Hepatocyte (in vitro differentiated cells): ENCODE measurements at regions not wholly inside any gene's neighbourhood (a gene's known extent, or its start where the extent isn't known, plus 50 kb on each side); places are given as distances from the start of the nearest gene placed in this dataset.
A peak's percentile ranks its signal among the peaks of the same experiment; 100 is the strongest.
"Not testable (repeated sequence)": the region's sequence is repeated elsewhere in the genome, so short reads cannot be mapped to it uniquely, and the experiment has no call there.

Experiments
- DNase-seq: peaks from one replicate; pipeline ENCODE4 v3.0.0-alpha.2; 2016; ENCODE audit warnings: low spot score
- H2AFZ ChIP-seq: fragments of 200-600 bp; sonication (generic); 2 replicates; pipeline ENCODE4 v1.6.0; 2016; ENCODE audit warnings: antibody characterized with exemption, mild to moderate bottlenecking
- H3K27ac ChIP-seq: fragments of 200-600 bp; sonication (generic); 2 replicates; pipeline ENCODE4 v1.5.1; 2016; ENCODE audit warnings: mild to moderate bottlenecking
- H3K27me3 ChIP-seq: fragments of 200-600 bp; sonication (generic); 2 replicates; pipeline ENCODE4 v1.6.1; 2016
- H3K36me3 ChIP-seq: fragments of 200-600 bp; sonication (generic); replicated peaks from 2 replicates; pipeline ENCODE4 v1.5.1; 2016; ENCODE audit warnings: low read depth; ENCODE audit not compliant: insufficient read depth
- H3K4me1 ChIP-seq: fragments of 200-600 bp; sonication (generic); 2 replicates; pipeline ENCODE4 v1.5.1; 2016; ENCODE audit warnings: mild to moderate bottlenecking, moderate library complexity; ENCODE audit not compliant: insufficient read depth
- H3K4me2 ChIP-seq: fragments of 200-600 bp; sonication (generic); 2 replicates; pipeline ENCODE4 v1.6.0; 2016
- H3K4me3 ChIP-seq: fragments of 200-600 bp; sonication (generic); 2 replicates; pipeline ENCODE4 v1.5.1; 2016; ENCODE audit warnings: mild to moderate bottlenecking
- H3K79me2 ChIP-seq: fragments of 200-600 bp; sonication (generic); 2 replicates; pipeline ENCODE4 v1.6.0; 2017; ENCODE audit warnings: mild to moderate bottlenecking
- H3K9me2 ChIP-seq: fragments of 200-600 bp; sonication (generic); replicated peaks from 2 replicates; pipeline ENCODE4 v1.6.0; 2017; ENCODE audit warnings: mild to moderate bottlenecking; ENCODE audit not compliant: insufficient read depth
- H3K9me3 ChIP-seq: fragments of 200-600 bp; sonication (generic); 2 replicates; pipeline ENCODE4 v1.5.1; 2016; ENCODE audit warnings: low read depth, mild to moderate bottlenecking
- H4K20me1 ChIP-seq: fragments of 200-600 bp; sonication (generic); 2 replicates; pipeline ENCODE4 v1.6.0; 2016; ENCODE audit warnings: mild to moderate bottlenecking; ENCODE audit not compliant: insufficient read depth, poor library complexity, severe bottlenecking
- EZH2 ChIP-seq: fragments of 200-600 bp; sonication (generic); IDR thresholded peaks from 2 replicates; pipeline ENCODE4 v1.6.1; 2016; ENCODE audit warnings: antibody characterized with exemption, mild to moderate bottlenecking, borderline replicate concordance
- EZH2phosphoT487 ChIP-seq: fragments of 200-600 bp; sonication (generic); IDR thresholded peaks from one replicate; pipeline ENCODE4 v1.6.1; 2018; ENCODE audit warnings: antibody characterized with exemption, mild to moderate bottlenecking, low read depth, moderate library complexity; ENCODE audit not compliant: unreplicated experiment, severe bottlenecking
- WGBS: methylation state at CpG from one replicate; pipeline ENCODE4 v1.1.6; 2016; ENCODE audit warnings: low lambda C conversion rate; ENCODE audit errors: missing lambda C conversion rate; 5-methylcytosine and 5-hydroxymethylcytosine counted together
- TF ChIP-seq, protein P1 (sequence below): fragments of 200-600 bp; sonication (generic); IDR thresholded peaks from 2 replicates; pipeline ENCODE4 v1.5.1; 2016; ENCODE audit warnings: antibody characterized with exemption, mild to moderate bottlenecking; ENCODE audit not compliant: poor library complexity

DNA sequence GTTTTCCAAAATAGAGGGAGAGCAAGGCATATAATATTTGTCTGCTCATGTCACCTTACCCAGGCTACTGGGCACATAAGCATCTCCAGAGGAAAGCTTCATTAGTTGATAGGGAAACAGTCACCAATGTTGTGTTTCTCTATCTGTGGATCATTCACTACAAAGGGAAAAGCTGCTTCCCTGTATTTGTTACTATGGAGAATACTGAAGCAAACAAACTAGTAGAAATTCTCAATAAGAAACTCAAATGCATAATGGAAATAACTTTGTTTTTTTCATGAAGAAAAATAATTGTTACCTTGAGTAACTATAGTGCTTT is 138.2 kb downstream of the PCSK1 start:
- no peak for DNase-seq

DNA sequence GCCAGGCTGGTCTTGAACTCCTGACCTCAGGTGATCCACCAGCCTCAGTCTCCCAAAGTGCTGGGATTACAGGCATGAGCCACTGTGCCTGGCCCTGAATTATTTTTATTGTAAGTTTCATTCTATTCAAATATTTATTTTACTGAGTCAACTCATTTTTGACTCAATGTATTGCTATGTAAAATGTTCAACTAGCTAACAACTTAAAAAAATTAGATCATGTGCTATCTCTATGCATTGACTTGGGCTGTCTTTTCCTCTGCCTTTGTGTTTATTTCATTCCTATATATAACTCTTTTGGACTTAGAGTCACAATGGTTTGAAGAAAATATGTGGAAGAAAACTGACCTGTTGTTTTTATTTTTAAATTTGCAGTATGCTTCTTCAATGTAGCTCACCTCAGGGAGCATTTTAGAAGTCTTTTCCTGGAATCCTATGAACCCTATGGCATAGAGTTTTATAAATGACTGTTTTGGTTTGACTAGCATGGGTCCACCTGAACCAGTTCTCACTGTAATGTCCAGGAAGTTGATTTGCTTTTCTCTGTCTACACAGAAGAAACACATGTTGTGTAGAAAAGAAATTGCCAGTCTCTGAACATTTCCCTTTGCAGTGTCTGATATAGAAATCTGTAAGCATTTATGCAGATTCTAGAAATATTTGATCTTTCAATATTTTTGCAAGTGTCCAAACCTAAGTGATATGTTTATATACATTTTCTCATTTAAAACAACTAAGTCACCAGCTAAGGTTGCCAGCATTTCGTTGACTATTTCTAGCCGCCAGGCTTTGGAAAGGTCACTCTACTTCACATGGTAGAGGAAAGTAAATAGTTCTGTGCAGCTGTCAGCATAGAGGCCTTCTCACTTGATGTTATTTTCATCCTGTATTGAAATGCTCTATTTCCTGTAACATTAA is 138.8 kb downstream of the PCSK1 start:
- Histone ChIP-seq H3K36me3 (no peaks in the 10 kb centered on the region), H3K79me2 (no peaks in the 10 kb centered on the region), H2AFZ (no peak overlapping the region), H3K4me2 (no peak overlapping the region), H4K20me1 (no peaks in the 10 kb centered on the region), H3K27ac (peak overlapping the region; percentile 10), H3K9me2 (no peaks in the 10 kb centered on the region), H3K4me1 (peaks cover 9% of the 10 kb centered on the region), H3K27me3 (no peaks in the 10 kb centered on the region), H3K4me3 (no peak overlapping the region), H3K9me3 (no peaks in the 10 kb centered on the region)
- 81% methylated on average over 2 of the region's 2 CpGs for WGBS
- TF ChIP-seq EZH2 (no peak), EZH2phosphoT487 (no peak)
- TF ChIP-seq, protein P1, sequence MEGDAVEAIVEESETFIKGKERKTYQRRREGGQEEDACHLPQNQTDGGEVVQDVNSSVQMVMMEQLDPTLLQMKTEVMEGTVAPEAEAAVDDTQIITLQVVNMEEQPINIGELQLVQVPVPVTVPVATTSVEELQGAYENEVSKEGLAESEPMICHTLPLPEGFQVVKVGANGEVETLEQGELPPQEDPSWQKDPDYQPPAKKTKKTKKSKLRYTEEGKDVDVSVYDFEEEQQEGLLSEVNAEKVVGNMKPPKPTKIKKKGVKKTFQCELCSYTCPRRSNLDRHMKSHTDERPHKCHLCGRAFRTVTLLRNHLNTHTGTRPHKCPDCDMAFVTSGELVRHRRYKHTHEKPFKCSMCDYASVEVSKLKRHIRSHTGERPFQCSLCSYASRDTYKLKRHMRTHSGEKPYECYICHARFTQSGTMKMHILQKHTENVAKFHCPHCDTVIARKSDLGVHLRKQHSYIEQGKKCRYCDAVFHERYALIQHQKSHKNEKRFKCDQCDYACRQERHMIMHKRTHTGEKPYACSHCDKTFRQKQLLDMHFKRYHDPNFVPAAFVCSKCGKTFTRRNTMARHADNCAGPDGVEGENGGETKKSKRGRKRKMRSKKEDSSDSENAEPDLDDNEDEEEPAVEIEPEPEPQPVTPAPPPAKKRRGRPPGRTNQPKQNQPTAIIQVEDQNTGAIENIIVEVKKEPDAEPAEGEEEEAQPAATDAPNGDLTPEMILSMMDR = no peak
- no peak for DNase-seq

More for the DNA sequence above, 138.2 kb downstream of the PCSK1 start:
- TF ChIP-seq EZH2 = no peak
- TF ChIP-seq EZH2phosphoT487 = no peak
- TF ChIP-seq, protein P1 = no peak
- peak overlapping the region; percentile 10 for H3K27ac ChIP-seq
- no peaks in the 10 kb centered on the region for H3K36me3 ChIP-seq
- H3K4me2 ChIP-seq = no peak overlapping the region
- H3K4me3 ChIP-seq = no peak overlapping the region
- no peaks in the 10 kb centered on the region for H4K20me1 ChIP-seq
- no peaks in the 10 kb centered on the region for H3K27me3 ChIP-seq
- no peaks in the 10 kb centered on the region for H3K9me3 ChIP-seq
- H2AFZ ChIP-seq = no peak overlapping the region
- H3K9me2 ChIP-seq = no peaks in the 10 kb centered on the region
- no peaks in the 10 kb centered on the region for H3K79me2 ChIP-seq
- H3K4me1 ChIP-seq = peaks cover 9% of the 10 kb centered on the region

DNA sequence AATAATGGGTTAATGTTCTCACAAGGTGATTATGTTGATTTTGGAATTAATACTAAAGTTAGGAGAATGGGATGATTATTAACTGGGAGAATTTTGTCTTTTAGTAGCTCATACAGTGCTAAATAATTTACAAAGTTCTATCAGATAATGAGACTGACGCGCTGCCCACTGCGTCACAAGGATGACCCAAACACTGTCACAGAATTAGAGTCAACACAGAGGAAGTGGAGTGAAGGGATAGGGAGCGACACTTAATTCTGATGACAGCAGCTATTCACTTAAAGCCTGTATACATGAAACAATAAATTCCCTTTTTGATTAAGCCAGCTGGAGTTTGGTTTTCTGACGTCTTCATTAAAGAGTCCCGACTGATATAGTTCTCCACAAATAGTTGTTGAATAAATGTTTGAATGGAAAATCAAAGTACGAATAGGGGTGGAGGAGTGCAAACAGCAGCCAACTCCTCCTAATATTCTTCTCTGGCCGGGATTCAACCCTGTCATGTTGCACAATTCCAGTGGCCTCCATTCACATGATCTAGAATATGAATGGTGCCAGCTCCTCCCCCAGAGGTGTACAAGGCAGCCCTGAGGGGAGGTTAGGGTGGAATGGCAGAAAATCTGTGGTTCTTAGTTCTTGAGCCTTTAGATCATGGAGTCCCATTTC is 140.3 kb downstream of the PCSK1 start:
- Histone ChIP-seq H3K27ac (no peak overlapping the region), H2AFZ (no peak overlapping the region)

DNA sequence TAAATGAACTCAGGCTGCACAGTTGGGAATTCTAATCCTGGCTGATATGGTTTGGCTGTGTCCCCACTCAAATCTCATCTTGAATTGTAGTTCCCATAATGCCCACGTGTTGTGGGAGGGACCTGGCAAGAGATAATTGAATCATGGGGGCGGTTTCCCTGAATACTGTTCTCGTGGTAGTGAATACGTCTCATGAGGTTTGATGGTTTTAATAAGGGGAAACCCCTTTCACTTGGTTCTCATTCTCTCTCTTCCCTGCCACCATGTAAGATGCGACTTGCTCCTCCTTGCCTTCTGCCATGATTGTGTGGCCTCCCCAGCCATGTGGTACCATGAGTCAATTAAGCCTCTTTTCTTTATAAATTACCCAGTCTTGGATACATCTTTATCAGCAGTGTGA is 143.8 kb downstream of the PCSK1 start:
- H4K20me1 ChIP-seq, H3K4me2 ChIP-seq, H3K79me2 ChIP-seq, H3K36me3 ChIP-seq, H2AFZ ChIP-seq, H3K4me1 ChIP-seq, DNase-seq, H3K27ac ChIP-seq, H3K9me3 ChIP-seq, H3K4me3 ChIP-seq, H3K9me2 ChIP-seq, H3K27me3 ChIP-seq: not testable (repeated sequence)
- 88% methylated on average over 5 of the region's 5 CpGs for WGBS

More for the DNA sequence above, 140.3 kb downstream of the PCSK1 start:
- H3K27me3 ChIP-seq = no peaks in the 10 kb centered on the region
- no peaks in the 10 kb centered on the region for H4K20me1 ChIP-seq
- H3K4me1 ChIP-seq = peaks cover 5% of the 10 kb centered on the region
- H3K36me3 ChIP-seq = no peaks in the 10 kb centered on the region
- H3K79me2 ChIP-seq = no peaks in the 10 kb centered on the region
- no peak overlapping the region for H3K4me2 ChIP-seq
- H3K4me3 ChIP-seq = no peak overlapping the region
- TF ChIP-seq EZH2 = no peak
- no peak for TF ChIP-seq EZH2phosphoT487
- TF ChIP-seq, protein P1 = no peak
- no peaks in the 10 kb centered on the region for H3K9me2 ChIP-seq
- H3K9me3 ChIP-seq = no peaks in the 10 kb centered on the region
- no peak for DNase-seq
- WGBS = 82% methylated on average over 8 of the region's 8 CpGs
